BLaER1 treated with 17β-estradiol and CSF1 and Interleukin-3, amounts not matched to agents 10 nM and 100 nM (cell line): ENCODE measurements at regions not wholly inside any gene's neighbourhood (a gene's known extent, or its start where the extent isn't known, plus 50 kb on each side); places are given as distances from the start of the nearest gene placed in this dataset.

ENCODE experiments used
- H3K27ac ChIP-seq, 11 experiments: shearing (Covaris generic); formaldehyde crosslinking; 2 replicates each; pipeline ENCODE4 v1.8.1; 2022
- H3K27me3 ChIP-seq, 11 experiments: shearing (Covaris generic); formaldehyde crosslinking; 2 replicates each; pipeline ENCODE4 v1.8.1; 2022
- H3K36me3 ChIP-seq, 11 experiments: shearing (Covaris generic); formaldehyde crosslinking; 2 replicates each; pipeline ENCODE4 v1.8.1; 2022
- H3K4me1 ChIP-seq, 10 experiments: shearing (Covaris generic); formaldehyde crosslinking; 2 replicates each; pipeline ENCODE4 v1.8.1; 2022
- H3K4me2 ChIP-seq, 11 experiments: shearing (Covaris generic); formaldehyde crosslinking; 2 replicates each; pipeline ENCODE4 v1.8.1; 2022
- H3K4me3 ChIP-seq, 10 experiments: shearing (Covaris generic); formaldehyde crosslinking; 2 replicates each; pipeline ENCODE4 v1.8.1; 2022
- H3K9ac ChIP-seq, 11 experiments: shearing (Covaris generic); formaldehyde crosslinking; 2 replicates each; pipeline ENCODE4 v1.8.1; 2022
- H3K9me3 ChIP-seq, 11 experiments: shearing (Covaris generic); formaldehyde crosslinking; replicated peaks in 1 of 11; 2 replicates each; pipeline ENCODE4 v1.8.1; 2022
- H4K20me1 ChIP-seq, 11 experiments: shearing (Covaris generic); formaldehyde crosslinking; 2 replicates each; pipeline ENCODE4 v1.8.1; 2022
- Cebpa-rat ChIP-seq, 11 experiments: shearing (Covaris generic); IDR thresholded peaks; 2 replicates each; pipeline ENCODE4 v1.8.1; 2022

- no peaks in the 10 kb centered on the region for H3K4me1 ChIP-seq
- no peak overlapping the region for H3K4me3 ChIP-seq
- no peaks in the 10 kb centered on the region for H4K20me1 ChIP-seq
- no peaks in the 10 kb centered on the region for H3K36me3 ChIP-seq
- TF ChIP-seq Cebpa-rat (IDR thresholded peaks at IDR 0.05), result no peak
- H3K9me3 ChIP-seq, result no peaks in the 10 kb centered on the region
- H3K9ac ChIP-seq, result no peak overlapping the region
- H3K27me3 ChIP-seq, result no peaks in the 10 kb centered on the region
- no peak overlapping the region for H3K4me2 ChIP-seq
- no peak overlapping the region for H3K27ac ChIP-seq
Measured at GRCh38 chr2:204207866-204208265, 271.3 kb downstream of the ICOS start.

GRCh38 chr2:204213588-204213987 lies 277.0 kb downstream of the ICOS start:
- Histone ChIP-seq H3K27ac (no peak overlapping the region), H3K4me1 (no peaks in the 10 kb centered on the region), H3K4me2 (no peak overlapping the region), H3K36me3 (no peaks in the 10 kb centered on the region), H3K9me3 (peaks cover 4 to 25% (median 12%) of the 10 kb centered on the region in 11 experiments; a peak in 15 of 22 replicates), H3K9ac (no peak overlapping the region), H3K4me3 (no peak overlapping the region), H3K27me3 (no peaks in the 10 kb centered on the region), H4K20me1 (no peaks in the 10 kb centered on the region)
- TF ChIP-seq Cebpa-rat (IDR thresholded peaks at IDR 0.05), result no peak

- Histone ChIP-seq H3K9ac (no peak overlapping the region), H3K27me3 (no peaks in the 10 kb centered on the region), H4K20me1 (no peaks in the 10 kb centered on the region), H3K36me3 (no peaks in the 10 kb centered on the region), H3K9me3 (peaks cover 4 to 25% (median 13%) of the 10 kb centered on the region in 11 experiments; a peak in 15 of 22 replicates), H3K4me2 (no peak overlapping the region), H3K4me1 (no peaks in the 10 kb centered on the region), H3K27ac (no peak overlapping the region), H3K4me3 (no peak overlapping the region)
- TF ChIP-seq Cebpa-rat (IDR thresholded peaks at IDR 0.05), result no peak
Measured at GRCh38 chr2:204218040-204218439, 281.5 kb downstream of the ICOS start.

GRCh38 chr2:204219196-204219595 lies 282.6 kb downstream of the ICOS start:
- Histone ChIP-seq H3K4me1 (no peaks in the 10 kb centered on the region), H4K20me1 (no peaks in the 10 kb centered on the region; a peak in 1 of 22 replicates), H3K4me3 (no peak overlapping the region), H3K36me3 (no peaks in the 10 kb centered on the region), H3K9me3 (peaks cover 4 to 21% (median 12%) of the 10 kb centered on the region in 11 experiments; a peak in 15 of 22 replicates), H3K27ac (no peak overlapping the region), H3K27me3 (no peaks in the 10 kb centered on the region), H3K4me2 (no peak overlapping the region), H3K9ac (no peak overlapping the region)
- TF ChIP-seq Cebpa-rat (IDR thresholded peaks at IDR 0.05), result no peak

GRCh38 chr2:204220896-204221295 lies 284.3 kb downstream of the ICOS start:
- Histone ChIP-seq H3K4me2 (no peak overlapping the region), H3K4me3 (no peak overlapping the region), H4K20me1 (no peaks in the 10 kb centered on the region; a peak in 1 of 22 replicates), H3K36me3 (no peaks in the 10 kb centered on the region), H3K9me3 (peaks cover 0 to 17% (median 10%) of the 10 kb centered on the region in 11 experiments; a peak in 13 of 22 replicates), H3K27me3 (no peaks in the 10 kb centered on the region), H3K9ac (no peak overlapping the region), H3K27ac (no peak overlapping the region), H3K4me1 (no peaks in the 10 kb centered on the region)
- TF ChIP-seq Cebpa-rat (IDR thresholded peaks at IDR 0.05), result no peak

- no peak overlapping the region for H3K4me2 ChIP-seq
- H3K27me3 ChIP-seq, result no peaks in the 10 kb centered on the region
- no peak overlapping the region for H3K9ac ChIP-seq
- H3K4me1 ChIP-seq, result no peaks in the 10 kb centered on the region
- TF ChIP-seq Cebpa-rat (IDR thresholded peaks at IDR 0.05), result no peak
- H4K20me1 ChIP-seq, result no peaks in the 10 kb centered on the region; a peak in 1 of 22 replicates
- H3K4me3 ChIP-seq, result no peak overlapping the region
- H3K36me3 ChIP-seq, result no peaks in the 10 kb centered on the region
- no peak overlapping the region for H3K27ac ChIP-seq
- peaks cover 0 to 6% (median 1%) of the 10 kb centered on the region in 11 experiments; a peak in 10 of 22 replicates for H3K9me3 ChIP-seq
Measured at GRCh38 chr2:204223046-204223445, 286.5 kb downstream of the ICOS start.

GRCh38 chr2:204223544-204223943 lies 287.0 kb downstream of the ICOS start:
- no peaks in the 10 kb centered on the region; a peak in 1 of 22 replicates for H4K20me1 ChIP-seq
- no peaks in the 10 kb centered on the region for H3K27me3 ChIP-seq
- H3K27ac ChIP-seq, result no peak overlapping the region
- H3K4me2 ChIP-seq, result no peak overlapping the region
- H3K9ac ChIP-seq, result no peak overlapping the region
- peaks cover 0 to 4% (median 0%) of the 10 kb centered on the region in 11 experiments; a peak in 2 of 22 replicates for H3K9me3 ChIP-seq
- TF ChIP-seq Cebpa-rat (IDR thresholded peaks at IDR 0.05), result no peak
- no peak overlapping the region for H3K4me3 ChIP-seq
- no peaks in the 10 kb centered on the region for H3K36me3 ChIP-seq
- H3K4me1 ChIP-seq, result no peaks in the 10 kb centered on the region

- no peaks in the 10 kb centered on the region for H3K4me1 ChIP-seq
- peaks cover 0 to 4% (median 0%) of the 10 kb centered on the region in 11 experiments; a peak in 1 of 22 replicates for H3K9me3 ChIP-seq
- H3K4me2 ChIP-seq, result no peak overlapping the region
- no peak overlapping the region for H3K27ac ChIP-seq
- H3K4me3 ChIP-seq, result no peak overlapping the region
- no peak overlapping the region for H3K9ac ChIP-seq
- no peaks in the 10 kb centered on the region for H3K36me3 ChIP-seq
- no peaks in the 10 kb centered on the region; a peak in 1 of 22 replicates for H4K20me1 ChIP-seq
- no peaks in the 10 kb centered on the region for H3K27me3 ChIP-seq
- TF ChIP-seq Cebpa-rat (IDR thresholded peaks at IDR 0.05), result no peak
Measured at GRCh38 chr2:204225671-204226073, 289.1 kb downstream of the ICOS start.

GRCh38 chr2:204226305-204226880 lies 289.8 kb downstream of the ICOS start:
- TF ChIP-seq Cebpa-rat (IDR thresholded peaks at IDR 0.05), result no peak
- H3K4me2 ChIP-seq, result no peak overlapping the region
- H3K9ac ChIP-seq, result no peak overlapping the region

More at GRCh38 chr2:204226305-204226880, 289.8 kb downstream of the ICOS start:
- Histone ChIP-seq H3K4me3 (no peak overlapping the region), H3K9me3 (peaks cover 0 to 4% (median 0%) of the 10 kb centered on the region in 11 experiments; a peak in 1 of 22 replicates), H3K4me1 (no peaks in the 10 kb centered on the region), H3K27me3 (no peaks in the 10 kb centered on the region), H4K20me1 (no peaks in the 10 kb centered on the region; a peak in 1 of 22 replicates), H3K27ac (no peak overlapping the region), H3K36me3 (no peaks in the 10 kb centered on the region)
